Esophagus mucosa (tissue), 1 donor: ENCODE measurements at regions not wholly inside any gene's neighbourhood (a gene's known extent, or its start where the extent isn't known, plus 50 kb on each side); places are given as distances from the start of the nearest gene placed in this dataset.
"Not testable (repeated sequence)": the region's sequence is repeated elsewhere in the genome, so short reads cannot be mapped to it uniquely, and the experiment has no call there.

Source experiments
- ATAC-seq: fragments of 200-7000 bp; cut with Tn5 transposase; one replicate; pipeline ENCODE4 v1.9.1; 2020
- donor health status: DM: yes; HTN: yes; CAD: no.

DNA sequence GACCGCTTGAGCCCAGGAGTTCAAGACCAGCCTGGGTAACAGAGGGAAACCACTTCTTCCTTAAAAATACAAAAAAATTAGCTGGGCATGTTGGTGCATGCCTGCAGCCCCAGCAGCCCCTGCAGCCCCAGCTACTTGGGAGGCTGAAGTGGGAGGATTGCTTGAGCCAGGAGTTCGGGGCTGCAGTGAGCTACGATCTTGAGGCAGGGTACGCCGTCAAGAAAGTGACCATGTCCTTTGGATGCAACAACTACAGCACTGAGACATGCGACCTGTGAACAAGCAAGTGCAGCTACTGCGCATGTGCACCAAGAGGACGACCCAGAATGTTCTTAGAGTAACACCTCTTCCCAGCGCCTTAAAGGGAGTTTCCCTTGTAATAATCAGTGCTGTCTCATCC is 66.6 kb upstream of the ZNF479 start:
- no peak for ATAC-seq

DNA sequence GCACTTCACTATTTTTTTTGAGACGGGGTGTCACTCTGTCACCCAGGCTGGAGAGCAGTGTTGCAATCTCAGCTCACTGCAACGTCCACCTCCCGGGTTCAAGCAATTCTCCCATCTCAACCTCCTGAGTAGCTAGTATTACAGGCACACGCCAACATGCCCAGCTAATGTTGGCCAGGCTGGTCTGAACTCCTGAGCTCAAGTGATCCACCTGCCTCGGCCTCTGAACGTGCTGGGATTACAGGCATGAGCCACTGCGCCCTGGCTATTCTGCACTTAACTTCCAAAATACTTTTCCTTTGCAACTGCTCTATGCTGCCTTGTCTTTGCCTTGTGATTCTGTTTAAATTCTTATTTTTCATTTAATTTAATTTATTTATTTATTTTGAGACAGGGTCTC is 67.0 kb upstream of the ZNF479 start:
- no peak for ATAC-seq

GRCh38 chr7:57201021-57201894 is 69.0 kb upstream of the ZNF479 start:
- ATAC-seq, result no peak

- no peak for ATAC-seq
Measured at GRCh38 chr7:57201895-57202210, 69.6 kb upstream of the ZNF479 start.

DNA sequence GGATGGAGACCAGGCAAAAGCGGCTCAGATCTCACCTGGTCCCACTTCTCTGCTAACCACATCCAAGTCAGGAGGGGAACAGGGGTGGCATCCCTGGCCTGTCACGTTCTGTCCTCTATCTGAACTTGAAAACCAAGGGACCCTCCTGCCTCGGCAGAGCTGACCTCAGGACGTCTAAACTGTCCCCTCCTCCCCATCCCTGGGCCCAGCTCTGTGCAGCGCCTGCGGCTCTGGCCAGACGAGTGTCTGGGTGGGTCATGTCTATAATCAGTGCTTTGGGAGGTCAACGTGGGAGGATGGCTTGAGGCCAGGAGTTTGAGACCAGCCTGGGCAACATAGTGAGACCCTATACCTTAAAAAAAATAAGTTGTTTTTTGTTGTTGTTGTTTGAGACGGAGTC is 70.0 kb upstream of the ZNF479 start:
- no peak for ATAC-seq

DNA sequence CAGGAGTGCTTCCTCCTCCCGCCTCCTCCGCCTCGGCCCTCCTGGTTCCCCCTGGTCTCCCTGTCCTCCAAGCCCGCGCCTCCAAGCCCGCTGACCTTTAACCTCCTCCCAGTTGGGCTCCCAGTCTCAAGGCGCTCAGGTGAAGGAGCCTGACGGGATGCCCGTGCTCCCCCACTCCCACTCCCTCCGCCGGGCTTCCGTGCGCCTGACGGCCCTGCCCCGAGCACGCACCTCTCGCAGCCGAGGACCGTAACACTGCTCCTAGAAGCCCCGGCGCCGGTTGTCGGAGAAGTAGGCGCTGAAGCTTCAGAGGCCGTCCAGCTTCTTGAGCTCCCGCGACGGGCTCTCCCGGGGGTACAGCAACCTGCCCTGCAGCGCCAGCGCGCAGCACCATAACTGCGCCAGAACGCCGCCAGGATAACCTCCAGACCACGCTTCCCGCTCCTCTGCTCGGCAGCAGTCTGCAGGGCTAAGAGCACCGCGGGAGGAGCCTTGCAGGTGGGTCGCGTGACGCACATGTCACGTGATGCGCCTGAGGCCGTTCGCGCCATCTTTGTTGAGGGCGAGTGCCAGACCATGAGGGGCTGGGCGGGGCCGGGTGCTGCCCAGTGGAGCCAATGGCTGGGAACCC is 71.0 kb upstream of the ZNF479 start:
- no peak for ATAC-seq

DNA sequence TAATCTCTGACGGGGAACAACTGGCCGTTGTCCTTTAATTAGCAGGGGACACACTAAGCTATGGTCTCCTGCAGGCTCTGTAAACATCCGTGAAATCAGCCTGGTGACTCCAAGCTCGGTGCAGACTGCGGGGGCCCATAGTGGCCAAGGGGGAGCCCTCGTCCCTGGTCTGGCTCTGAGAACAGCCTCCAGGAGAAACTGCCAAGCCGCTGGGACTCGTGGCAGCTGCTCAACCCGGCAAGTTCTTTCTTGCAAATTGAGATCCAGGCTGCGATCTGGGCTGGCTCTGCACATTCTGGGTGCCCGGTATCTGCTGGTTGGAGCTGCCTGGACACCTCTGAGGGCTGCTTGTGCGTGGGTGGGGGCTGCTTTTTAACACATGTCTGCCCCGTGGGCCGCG is 71.6 kb upstream of the ZNF479 start:
- ATAC-seq, result not testable (repeated sequence)

GRCh38 chr7:57204411-57204811 is 72.2 kb upstream of the ZNF479 start:
- ATAC-seq, result no peak

- ATAC-seq, result no peak
Measured at GRCh38 chr7:57205000-57205399, 72.8 kb upstream of the ZNF479 start.

DNA sequence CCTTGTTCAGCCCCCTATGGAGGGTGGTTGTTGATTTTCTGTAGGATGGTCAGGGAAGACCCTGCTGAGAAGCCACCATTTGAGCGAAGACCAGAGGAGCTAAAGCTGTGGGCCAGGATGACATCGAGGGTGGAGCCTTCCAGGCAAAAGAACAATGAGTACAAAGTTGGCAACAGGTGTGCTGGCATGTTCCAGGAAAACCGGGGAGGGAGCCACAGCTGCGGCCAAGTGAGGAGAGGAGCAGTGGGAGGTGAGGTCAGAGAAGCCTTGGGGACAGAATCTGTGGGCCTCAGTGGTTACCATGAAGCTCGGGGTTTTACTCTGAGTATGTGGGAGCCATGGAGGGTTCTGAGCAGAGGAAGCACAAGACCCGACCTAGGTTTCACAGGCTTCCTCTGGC is 75.6 kb upstream of the ZNF479 start:
- no peak for ATAC-seq

DNA sequence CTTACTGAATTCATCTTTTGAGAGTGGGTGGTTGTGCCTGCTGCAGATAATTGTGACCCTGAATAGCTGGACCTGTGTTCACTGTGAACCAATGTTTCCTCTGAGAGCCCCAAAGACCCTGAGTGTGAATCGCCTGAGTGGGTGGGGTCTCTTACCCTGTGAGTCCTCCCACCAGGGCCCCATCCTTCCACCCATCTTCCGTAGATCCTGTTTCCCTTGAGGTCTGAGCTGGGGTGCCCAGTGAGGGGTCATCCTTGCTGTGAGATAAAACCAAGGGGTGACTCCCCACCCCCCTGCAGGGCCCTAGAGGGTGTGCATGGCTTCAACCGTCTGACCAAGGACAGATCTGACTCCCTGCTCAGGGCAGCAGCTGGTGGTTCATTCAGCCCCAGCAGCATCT is 78.0 kb upstream of the ZNF479 start:
- no peak for ATAC-seq

DNA sequence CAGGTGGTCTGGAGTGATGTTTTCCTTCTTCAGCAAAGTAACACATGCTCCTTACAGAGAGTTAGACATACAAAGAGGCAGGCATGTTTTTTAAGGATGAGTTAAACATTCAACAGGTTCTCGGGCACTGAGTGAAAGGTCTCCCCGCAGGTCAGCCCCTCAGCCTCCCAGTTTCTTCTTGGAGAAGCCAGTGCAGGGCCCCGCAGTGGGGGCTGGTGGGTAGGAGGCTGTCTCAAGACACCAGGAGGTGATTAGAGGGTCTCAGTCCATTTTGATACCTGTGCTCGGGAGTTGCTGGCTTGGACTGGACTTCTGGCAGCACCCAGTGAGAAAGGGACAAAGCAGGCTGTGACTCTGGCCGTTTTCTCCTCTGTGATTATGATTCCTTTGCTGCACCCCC is 78.6 kb upstream of the ZNF479 start:
- no peak for ATAC-seq

- no peak for ATAC-seq
Measured at GRCh38 chr7:57211428-57212100, 79.3 kb upstream of the ZNF479 start.

DNA sequence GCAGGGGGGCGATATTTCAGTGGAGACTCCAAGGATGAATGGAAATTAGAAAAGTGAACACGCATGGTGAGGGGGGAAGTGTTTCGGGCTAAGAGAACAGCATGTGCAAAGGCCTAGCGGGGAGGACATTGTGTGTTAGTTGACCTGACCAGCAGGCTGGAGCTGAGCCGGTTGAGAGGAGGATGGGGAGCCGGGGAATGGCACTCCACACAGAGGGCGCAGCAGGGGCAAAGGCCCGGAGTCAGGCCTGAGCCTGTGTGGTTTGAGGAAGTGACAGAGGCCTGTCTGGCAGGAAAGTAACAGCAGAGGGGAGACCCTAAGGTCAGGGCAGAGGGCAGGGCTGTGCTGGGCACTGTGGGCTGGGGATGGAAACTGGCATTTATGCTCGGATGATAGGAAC is 83.2 kb upstream of the ZNF479 start:
- no peak for ATAC-seq

- ATAC-seq, result no peak
Measured at GRCh38 chr7:57216340-57216739, 84.1 kb upstream of the ZNF479 start.

- ATAC-seq, result no peak
Measured at GRCh38 chr7:57218196-57218716, 86.0 kb upstream of the ZNF479 start.

- no peak for ATAC-seq
Measured at GRCh38 chr7:57220746-57221145, 88.5 kb upstream of the ZNF479 start.

GRCh38 chr7:57225666-57226065 is 93.4 kb upstream of the ZNF479 start:
- no peak for ATAC-seq

GRCh38 chr7:57241236-57241635 is 109.0 kb upstream of the ZNF479 start:
- ATAC-seq, result not testable (repeated sequence)

DNA sequence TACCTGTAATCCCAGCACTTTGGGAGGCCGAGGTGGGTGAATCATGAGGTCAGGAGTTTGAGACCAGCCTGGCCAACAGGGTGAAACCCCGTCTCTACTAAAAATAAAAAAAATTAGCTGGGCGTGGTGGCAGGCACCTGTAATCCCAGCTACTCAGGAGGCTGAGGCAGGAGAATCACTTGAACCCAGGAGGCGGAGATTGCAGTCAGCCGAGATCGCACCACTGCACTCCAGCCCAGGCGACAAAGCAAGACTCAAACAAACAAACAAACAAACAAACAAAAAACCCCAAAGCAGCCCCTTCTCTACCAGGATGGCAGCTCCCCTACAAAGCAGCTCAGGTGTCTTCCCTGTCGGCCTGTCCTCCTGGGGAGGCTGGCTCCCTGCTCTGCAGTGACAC is 111.3 kb upstream of the ZNF479 start:
- not testable (repeated sequence) for ATAC-seq

DNA sequence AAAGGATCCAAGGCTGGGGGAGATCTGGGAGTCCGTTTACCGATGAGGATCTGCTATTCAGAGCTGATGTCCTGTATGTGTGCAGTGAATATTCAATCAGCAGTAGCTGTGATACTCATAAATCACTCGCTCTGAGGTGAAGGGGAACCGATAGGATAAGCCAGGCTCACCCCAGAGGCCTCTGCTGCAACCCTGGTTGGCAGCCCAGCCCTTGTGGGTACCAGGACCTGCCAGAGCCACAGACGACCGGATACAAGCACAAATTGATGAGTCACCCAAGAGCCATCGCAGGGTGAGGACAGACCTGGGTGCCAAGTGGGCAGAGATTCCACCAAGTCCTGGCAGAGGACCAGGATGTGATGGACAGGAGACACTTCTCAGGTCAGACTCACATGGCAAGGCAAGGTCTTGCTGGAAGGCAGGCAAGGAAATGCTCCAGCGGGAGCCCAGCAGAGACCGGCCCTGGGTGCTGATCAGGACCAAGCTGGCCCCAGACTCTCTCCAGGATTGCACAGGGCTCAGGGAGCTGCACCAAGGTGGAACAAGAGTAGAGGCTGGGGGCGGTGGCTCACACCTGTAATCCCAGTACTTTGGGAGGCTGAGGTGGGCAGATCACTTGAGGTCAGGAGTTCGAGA is 112.2 kb upstream of the ZNF479 start:
- not testable (repeated sequence) for ATAC-seq

GRCh38 chr7:57245206-57245605 is 113.0 kb upstream of the ZNF479 start:
- no peak for ATAC-seq

DNA sequence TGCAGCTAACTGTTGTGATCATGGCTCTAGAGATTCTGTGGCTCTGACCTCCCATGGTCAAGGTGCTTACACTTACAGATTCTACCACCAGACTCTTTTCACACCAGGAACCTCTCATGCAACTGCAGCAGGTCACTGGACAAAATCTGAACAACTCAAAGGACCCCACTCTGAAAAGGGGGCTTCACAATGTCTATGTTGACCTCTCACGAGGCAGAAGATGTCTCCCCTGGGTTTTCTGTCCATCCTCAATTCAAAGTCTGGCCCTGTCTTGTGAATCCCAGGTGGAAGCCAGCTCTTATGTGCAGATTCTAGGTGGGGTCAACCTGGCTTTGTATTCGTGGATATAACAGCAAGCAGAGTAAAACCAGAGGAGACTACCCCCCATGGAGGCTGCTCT is 118.6 kb upstream of the ZNF479 start:
- no peak for ATAC-seq
